H1 (cell line): ENCODE measurements at regions not wholly inside any gene's neighbourhood (a gene's known extent, or its start where the extent isn't known, plus 50 kb on each side); places are given as distances from the start of the nearest gene placed in this dataset.

ENCODE experiments used
- ATF3 ChIP-seq: IDR thresholded peaks from 2 replicates; pipeline ENCODE4 v1.6.1; 2011; ENCODE audit warnings: low read depth, mild to moderate bottlenecking, low read length; ENCODE audit not compliant: insufficient read depth
- CHD7 ChIP-seq: fragments of 300-600 bp; sonication (generic); IDR thresholded peaks from 2 replicates; pipeline ENCODE4 v1.7.1; 2012; ENCODE audit warnings: low read length, moderate library complexity, mild to moderate bottlenecking, inconsistent platforms; ENCODE audit not compliant: insufficient replicate concordance
- GABPA ChIP-seq: IDR thresholded peaks from 2 replicates; pipeline ENCODE4 v1.6.1; 2011; ENCODE audit warnings: mild to moderate bottlenecking, low read length, moderate library complexity, borderline replicate concordance; ENCODE audit not compliant: insufficient read depth
- PHF8 ChIP-seq: fragments of 200-600 bp; sonication (generic); conservative IDR thresholded peaks from 2 replicates; pipeline ENCODE4 v1.7.1; 2012; ENCODE audit warnings: low read depth, mild to moderate bottlenecking, inconsistent platforms, low read length, moderate library complexity
- SAP30 ChIP-seq: fragments of 300-600 bp; sonication (generic); IDR thresholded peaks from 2 replicates; pipeline ENCODE4 v1.7.1; 2012; ENCODE audit warnings: low read length, moderate library complexity, mild to moderate bottlenecking, inconsistent platforms; ENCODE audit not compliant: insufficient read depth, insufficient replicate concordance
- SP4 ChIP-seq: IDR thresholded peaks from 2 replicates; pipeline ENCODE4 v1.6.1; 2012; ENCODE audit warnings: low read length, inconsistent platforms
- TAF1 ChIP-seq: IDR thresholded peaks from 2 replicates; pipeline ENCODE4 v1.6.1; 2011; ENCODE audit warnings: mild to moderate bottlenecking, low read depth, low read length
- TF ChIP-seq, protein P1 (sequence below), 3 experiments: IDR thresholded peaks; 1 replicate in 2 of 3; 2 replicates in 1 of 3; pipeline versions ENCODE4 v1.5.1 to v1.6.1; 2011; ENCODE audit warnings: low read length in 3 of 3, mild to moderate bottlenecking in 3 of 3, inconsistent platforms in 2 of 3, low read depth in 1 of 3, moderate library complexity in 1 of 3; ENCODE audit not compliant: insufficient read depth in 1 of 3; ENCODE audit errors: control extremely low read depth in 1 of 3

GRCh38 chr6:78300885-78301284 lies 566.5 kb upstream of the IRAK1BP1 start (continued):
- TF ChIP-seq CHD7 (no peak), TAF1 (no peak), SAP30 (no peak), GABPA (no peak), ATF3 (no peak), PHF8 (no peak), SP4 (no peak)
- TF ChIP-seq, protein P1, sequence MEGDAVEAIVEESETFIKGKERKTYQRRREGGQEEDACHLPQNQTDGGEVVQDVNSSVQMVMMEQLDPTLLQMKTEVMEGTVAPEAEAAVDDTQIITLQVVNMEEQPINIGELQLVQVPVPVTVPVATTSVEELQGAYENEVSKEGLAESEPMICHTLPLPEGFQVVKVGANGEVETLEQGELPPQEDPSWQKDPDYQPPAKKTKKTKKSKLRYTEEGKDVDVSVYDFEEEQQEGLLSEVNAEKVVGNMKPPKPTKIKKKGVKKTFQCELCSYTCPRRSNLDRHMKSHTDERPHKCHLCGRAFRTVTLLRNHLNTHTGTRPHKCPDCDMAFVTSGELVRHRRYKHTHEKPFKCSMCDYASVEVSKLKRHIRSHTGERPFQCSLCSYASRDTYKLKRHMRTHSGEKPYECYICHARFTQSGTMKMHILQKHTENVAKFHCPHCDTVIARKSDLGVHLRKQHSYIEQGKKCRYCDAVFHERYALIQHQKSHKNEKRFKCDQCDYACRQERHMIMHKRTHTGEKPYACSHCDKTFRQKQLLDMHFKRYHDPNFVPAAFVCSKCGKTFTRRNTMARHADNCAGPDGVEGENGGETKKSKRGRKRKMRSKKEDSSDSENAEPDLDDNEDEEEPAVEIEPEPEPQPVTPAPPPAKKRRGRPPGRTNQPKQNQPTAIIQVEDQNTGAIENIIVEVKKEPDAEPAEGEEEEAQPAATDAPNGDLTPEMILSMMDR (IDR thresholded peaks at IDR 0.05; ENCODE audit: control extremely low read depth in 1 of 3, insufficient read depth in 1 of 3, low read depth in 1 of 3, low read length in 3 of 3) = no peak
